ENCODE measurements at regions not wholly inside any gene's neighbourhood (a gene's known extent, or its start where the extent isn't known, plus 50 kb on each side); places are given as distances from the start of the nearest gene placed in this dataset.

- H3K27me3 ChIP-seq (ENCODE audit: control insufficient read depth in 2 of 2, insufficient read depth in 2 of 2, low read length in 2 of 2) = no peaks in the 10 kb centered on the region
- Mint-ChIP-seq H3K4me3 (no peak overlapping the region), H3K36me3 (peaks cover 0 to 12% (median 0%) of the 10 kb centered on the region in 5 donors), H3K27ac (peak overlapping the region in 1 of 9 donors; percentile 17), H3K27me3 (no peaks in the 10 kb centered on the region), H3K9me3 (peaks cover 0 to 6% (median 0%) of the 10 kb centered on the region in 11 donors), H3K4me1 (peaks cover 3 to 17% (median 8%) of the 10 kb centered on the region in 7 donors)
- ChIA-PET CTCF (no interaction called here), POLR2A (no interaction called here)
- intact Hi-C loops (cut with micrococcal nuclease) = no loop called here
- H3K27ac ChIP-seq (ENCODE audit: low read depth, low read length) = no peak overlapping the region
- H3K36me3 ChIP-seq (ENCODE audit: control insufficient read depth in 2 of 3, insufficient read depth in 3 of 3, low read length in 3 of 3) = no peaks in the 10 kb centered on the region
- no peaks in the 10 kb centered on the region for H3K9me3 ChIP-seq (ENCODE audit: control insufficient read depth in 2 of 3, low read length in 3 of 3)
- ATAC-seq (no peak), DNase-seq (no peak)
- H3K4me3 ChIP-seq (ENCODE audit: low read length) = no peak overlapping the region
- no peaks in the 10 kb centered on the region for H3K4me1 ChIP-seq (ENCODE audit: control insufficient read depth in 2 of 2, insufficient read depth in 2 of 2, low read length in 2 of 2)
Measured at GRCh38 chr1:234918181-234918841, 210.3 kb downstream of the TOMM20 start.

- intact Hi-C loops (cut with micrococcal nuclease) = no loop called here
- CTCF ChIA-PET = no interaction called here
- DNase-seq (no peak), ATAC-seq (no peak)
- no peak overlapping the region for H3K4me3 Mint-ChIP-seq
- H3K9me3 ChIP-seq (ENCODE audit: control insufficient read depth in 2 of 3, low read length in 3 of 3) = no peaks in the 10 kb centered on the region
- peaks cover 0 to 2% of the 10 kb centered on the region in 2 donors for H3K4me1 ChIP-seq (ENCODE audit: control insufficient read depth in 2 of 2, insufficient read depth in 2 of 2, low read length in 2 of 2)
- peaks cover 0 to 6% (median 0%) of the 10 kb centered on the region in 11 donors for H3K9me3 Mint-ChIP-seq
- POLR2A ChIA-PET = no interaction called here
- no peak overlapping the region for H3K4me3 ChIP-seq (ENCODE audit: low read length)
- no peaks in the 10 kb centered on the region for H3K27me3 Mint-ChIP-seq
- no peak overlapping the region for H3K27ac Mint-ChIP-seq
- peaks cover 8 to 16% (median 12%) of the 10 kb centered on the region in 7 donors for H3K4me1 Mint-ChIP-seq
- H3K27ac ChIP-seq (ENCODE audit: low read depth, low read length) = no peak overlapping the region
- H3K36me3 Mint-ChIP-seq = peaks cover 0 to 8% (median 0%) of the 10 kb centered on the region in 5 donors
- H3K27me3 ChIP-seq (ENCODE audit: control insufficient read depth in 2 of 2, insufficient read depth in 2 of 2, low read length in 2 of 2) = no peaks in the 10 kb centered on the region
- no peaks in the 10 kb centered on the region for H3K36me3 ChIP-seq (ENCODE audit: control insufficient read depth in 2 of 3, insufficient read depth in 3 of 3, low read length in 3 of 3)
Measured at GRCh38 chr1:234917495-234918180, 211.0 kb downstream of the TOMM20 start.

- H3K27me3 ChIP-seq (ENCODE audit: control insufficient read depth in 2 of 2, insufficient read depth in 2 of 2, low read length in 2 of 2) = no peaks in the 10 kb centered on the region
- Mint-ChIP-seq H3K27me3 (no peaks in the 10 kb centered on the region), H3K36me3 (peaks cover 0 to 7% (median 0%) of the 10 kb centered on the region in 5 donors), H3K4me3 (no peak overlapping the region), H3K9me3 (peaks cover 0 to 6% (median 0%) of the 10 kb centered on the region in 11 donors), H3K4me1 (peaks cover 16 to 24% (median 20%) of the 10 kb centered on the region in 7 donors), H3K27ac (no peak overlapping the region)
- peaks cover 7 to 10% of the 10 kb centered on the region in 2 donors for H3K4me1 ChIP-seq (ENCODE audit: control insufficient read depth in 2 of 2, insufficient read depth in 2 of 2, low read length in 2 of 2)
- intact Hi-C loops (cut with micrococcal nuclease) = no loop called here
- no peak for DNase-seq
- ATAC-seq = no peak
- ChIA-PET POLR2A (no interaction called here), CTCF (no interaction called here)
- no peaks in the 10 kb centered on the region for H3K9me3 ChIP-seq (ENCODE audit: control insufficient read depth in 2 of 3, low read length in 3 of 3)
- H3K27ac ChIP-seq (ENCODE audit: low read depth, low read length) = no peak overlapping the region
- no peak overlapping the region for H3K4me3 ChIP-seq (ENCODE audit: low read length)
- H3K36me3 ChIP-seq (ENCODE audit: control insufficient read depth in 2 of 3, insufficient read depth in 3 of 3, low read length in 3 of 3) = no peaks in the 10 kb centered on the region
Measured at GRCh38 chr1:234916840-234917239, 211.8 kb downstream of the TOMM20 start.

- Mint-ChIP-seq H3K27me3 (no peaks in the 10 kb centered on the region), H3K9me3 (peaks cover 0 to 6% (median 0%) of the 10 kb centered on the region in 11 donors), H3K27ac (peak overlapping the region in 1 of 9 donors; percentile 3), H3K4me1 (peaks cover 23 to 30% (median 28%) of the 10 kb centered on the region in 7 donors), H3K36me3 (peaks cover 0 to 2% (median 0%) of the 10 kb centered on the region in 5 donors), H3K4me3 (no peak overlapping the region)
- no peak for ATAC-seq
- Histone ChIP-seq H3K36me3 (ENCODE audit: control insufficient read depth in 2 of 3, insufficient read depth in 3 of 3, low read length in 3 of 3) (no peaks in the 10 kb centered on the region), H3K4me1 (ENCODE audit: control insufficient read depth in 2 of 2, insufficient read depth in 2 of 2, low read length in 2 of 2) (peaks cover 10 to 18% of the 10 kb centered on the region in 2 donors), H3K27ac (ENCODE audit: low read depth, low read length) (no peak overlapping the region), H3K27me3 (ENCODE audit: control insufficient read depth in 2 of 2, insufficient read depth in 2 of 2, low read length in 2 of 2) (no peaks in the 10 kb centered on the region), H3K4me3 (ENCODE audit: low read length) (no peak overlapping the region), H3K9me3 (ENCODE audit: control insufficient read depth in 2 of 3, low read length in 3 of 3) (no peaks in the 10 kb centered on the region)
- intact Hi-C loops (cut with micrococcal nuclease) = no loop called here
- no peak for DNase-seq
- CTCF ChIA-PET = no interaction called here
- POLR2A ChIA-PET = no interaction called here
Measured at GRCh38 chr1:234915924-234916675, 212.5 kb downstream of the TOMM20 start.

- Histone ChIP-seq H3K36me3 (ENCODE audit: control insufficient read depth in 2 of 3, insufficient read depth in 3 of 3, low read length in 3 of 3) (no peaks in the 10 kb centered on the region), H3K9me3 (ENCODE audit: control insufficient read depth in 2 of 3, low read length in 3 of 3) (no peaks in the 10 kb centered on the region), H3K4me3 (ENCODE audit: low read length) (no peak overlapping the region), H3K27me3 (ENCODE audit: control insufficient read depth in 2 of 2, insufficient read depth in 2 of 2, low read length in 2 of 2) (no peaks in the 10 kb centered on the region), H3K4me1 (ENCODE audit: control insufficient read depth in 2 of 2, insufficient read depth in 2 of 2, low read length in 2 of 2) (peaks cover 18% of the 10 kb centered on the region in 2 donors), H3K27ac (ENCODE audit: low read depth, low read length) (no peak overlapping the region)
- intact Hi-C loops (cut with micrococcal nuclease) = loop anchor here in 1 of 2 donors (5.0 kb wide), 1 partner anchor 48 kb away; no protein-coding TSS in a partner anchor
- H3K27ac Mint-ChIP-seq = peak overlapping the region in 2 of 9 donors; percentile 47 to 51
- ChIA-PET CTCF (no interaction called here), POLR2A (interaction anchor here (1.1 kb wide), 1 partner anchor 12 kb away, joined by 3 read pairs; no protein-coding TSS in a partner anchor)
- H3K4me3 Mint-ChIP-seq = no peak overlapping the region
- H3K4me1 Mint-ChIP-seq = peaks cover 26 to 39% (median 31%) of the 10 kb centered on the region in 7 donors
- no peaks in the 10 kb centered on the region for H3K27me3 Mint-ChIP-seq
- no peaks in the 10 kb centered on the region for H3K36me3 Mint-ChIP-seq
- peaks cover 0 to 3% (median 0%) of the 10 kb centered on the region in 11 donors for H3K9me3 Mint-ChIP-seq
- DNase-seq (no peak), ATAC-seq (no peak)
Measured at GRCh38 chr1:234914606-234915290, 213.9 kb downstream of the TOMM20 start.

GRCh38 chr1:234913771-234914170 lies 214.9 kb downstream of the TOMM20 start:
- H3K4me1 ChIP-seq (ENCODE audit: control insufficient read depth in 2 of 2, insufficient read depth in 2 of 2, low read length in 2 of 2) = peaks cover 18% of the 10 kb centered on the region in 2 donors
- Mint-ChIP-seq H3K4me3 (no peak overlapping the region), H3K36me3 (no peaks in the 10 kb centered on the region), H3K27ac (no peak overlapping the region), H3K27me3 (no peaks in the 10 kb centered on the region), H3K4me1 (peaks cover 26 to 39% (median 31%) of the 10 kb centered on the region in 7 donors), H3K9me3 (peaks cover 0 to 2% (median 0%) of the 10 kb centered on the region in 11 donors)
- POLR2A ChIA-PET = interaction anchor here (1.1 kb wide), 1 partner anchor 13 kb away, joined by 3 read pairs; no protein-coding TSS in a partner anchor
- no peak overlapping the region for H3K27ac ChIP-seq (ENCODE audit: low read depth, low read length)
- CTCF ChIA-PET = interaction anchor here (0.6 kb wide), 1 partner anchor 61 kb away, joined by 3 read pairs; no protein-coding TSS in a partner anchor
- intact Hi-C loops (cut with micrococcal nuclease) = loop anchor here in 1 of 2 donors (5.0 kb wide), 1 partner anchor 49 kb away; no protein-coding TSS in a partner anchor
- no peaks in the 10 kb centered on the region for H3K27me3 ChIP-seq (ENCODE audit: control insufficient read depth in 2 of 2, insufficient read depth in 2 of 2, low read length in 2 of 2)
- H3K4me3 ChIP-seq (ENCODE audit: low read length) = no peak overlapping the region
- no peaks in the 10 kb centered on the region for H3K9me3 ChIP-seq (ENCODE audit: control insufficient read depth in 2 of 3, low read length in 3 of 3)
- DNase-seq = no peak
- H3K36me3 ChIP-seq (ENCODE audit: control insufficient read depth in 2 of 3, insufficient read depth in 3 of 3, low read length in 3 of 3) = no peaks in the 10 kb centered on the region
- no peak for ATAC-seq
